ENCODE measurements at regions not wholly inside any gene's neighbourhood (a gene's known extent, or its start where the extent isn't known, plus 50 kb on each side); places are given as distances from the start of the nearest gene placed in this dataset.
"Not testable (repeated sequence)": the region's sequence is repeated elsewhere in the genome, so short reads cannot be mapped to it uniquely, and the experiment has no call there.

- not testable (repeated sequence) for DNase-seq (ENCODE audit: low spot score)
These were observed 147.4 kb downstream of the NPIPB11 start for GRCh38 chr16:29258946-29259634.

GRCh38 chr16:29257419-29258336, 148.8 kb downstream of the NPIPB11 start:
- not testable (repeated sequence) for DNase-seq (ENCODE audit: low spot score)

- DNase-seq (ENCODE audit: low spot score): no peak
These were observed 150.0 kb downstream of the NPIPB11 start for GRCh38 chr16:29256501-29256981.

DNA sequence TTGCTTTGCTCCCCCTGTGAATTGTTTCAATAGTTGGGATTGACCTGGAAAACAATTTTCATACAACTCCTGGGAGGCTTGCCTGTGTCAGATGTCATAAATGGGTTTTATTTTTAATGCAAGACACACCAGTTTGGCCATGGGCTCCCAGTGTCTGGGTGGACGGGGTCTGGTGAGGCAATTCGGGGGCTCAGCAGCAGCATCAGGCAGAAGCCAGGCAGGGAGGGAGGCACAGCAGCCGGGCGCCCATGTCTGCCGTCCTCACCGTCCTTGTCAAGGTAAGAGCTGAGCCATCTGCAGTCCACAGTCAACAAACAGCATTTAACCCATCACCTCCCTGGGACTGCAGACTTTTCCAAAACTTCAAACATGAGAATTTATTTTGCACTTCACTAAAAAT, 150.6 kb downstream of the NPIPB11 start:
- DNase-seq (ENCODE audit: low spot score): not testable (repeated sequence)

DNA sequence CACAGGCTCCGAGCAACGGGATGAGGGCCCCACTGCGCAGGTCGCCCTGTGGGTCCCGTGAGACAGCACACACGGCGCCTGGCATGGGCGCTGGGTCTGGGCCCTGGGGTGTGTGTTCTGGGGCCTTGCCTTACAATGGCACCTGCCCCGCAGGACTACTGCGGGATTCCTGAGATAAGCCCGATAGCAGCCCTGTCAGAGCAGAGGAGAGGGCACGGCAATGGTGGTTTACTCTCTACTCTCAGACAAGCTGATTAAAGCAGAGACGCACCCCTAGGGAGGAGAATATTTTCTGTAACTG, 151.1 kb downstream of the NPIPB11 start:
- DNase-seq (ENCODE audit: low spot score): not testable (repeated sequence)

DNA sequence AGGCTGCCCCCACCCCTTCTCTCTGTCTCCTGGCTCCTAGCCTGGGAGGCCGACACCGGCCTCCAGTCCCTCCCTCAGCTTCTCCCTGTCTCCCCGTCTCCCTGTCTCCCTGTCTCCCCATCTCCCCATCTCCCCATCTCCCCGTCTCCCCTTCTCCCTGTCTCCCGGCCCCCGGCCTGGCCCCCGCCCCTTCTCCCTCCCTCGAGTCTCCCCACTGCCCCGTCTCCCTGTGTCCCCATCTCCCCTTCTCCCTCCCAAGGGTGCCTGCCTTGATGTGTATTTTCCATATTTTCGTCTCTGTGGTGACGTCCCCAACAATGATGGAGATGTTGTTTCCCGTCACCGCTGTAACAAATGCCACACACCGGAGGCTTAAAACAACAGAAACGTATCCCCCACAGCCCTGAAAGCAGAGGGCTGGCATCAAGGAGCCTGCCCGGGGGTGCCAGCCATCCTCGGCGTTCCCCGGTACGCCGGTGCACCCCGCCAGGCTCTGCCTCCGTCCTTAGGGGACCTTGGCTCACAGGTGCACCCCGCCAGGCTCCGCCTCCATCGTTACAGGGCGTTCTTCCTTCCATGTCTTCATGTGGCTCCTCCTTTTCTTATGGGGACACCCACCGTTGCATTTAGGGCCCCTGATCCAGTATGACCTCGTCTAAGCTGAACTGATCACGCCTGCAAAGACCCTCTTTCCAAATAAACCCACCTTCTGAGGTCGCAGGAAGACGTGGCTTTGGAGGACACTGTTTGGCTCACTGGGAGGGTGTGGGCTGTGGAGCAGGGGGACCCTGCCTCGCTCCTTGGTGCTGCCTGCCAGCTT, 151.6 kb downstream of the NPIPB11 start:
- DNase-seq (ENCODE audit: low spot score): no peak

DNA sequence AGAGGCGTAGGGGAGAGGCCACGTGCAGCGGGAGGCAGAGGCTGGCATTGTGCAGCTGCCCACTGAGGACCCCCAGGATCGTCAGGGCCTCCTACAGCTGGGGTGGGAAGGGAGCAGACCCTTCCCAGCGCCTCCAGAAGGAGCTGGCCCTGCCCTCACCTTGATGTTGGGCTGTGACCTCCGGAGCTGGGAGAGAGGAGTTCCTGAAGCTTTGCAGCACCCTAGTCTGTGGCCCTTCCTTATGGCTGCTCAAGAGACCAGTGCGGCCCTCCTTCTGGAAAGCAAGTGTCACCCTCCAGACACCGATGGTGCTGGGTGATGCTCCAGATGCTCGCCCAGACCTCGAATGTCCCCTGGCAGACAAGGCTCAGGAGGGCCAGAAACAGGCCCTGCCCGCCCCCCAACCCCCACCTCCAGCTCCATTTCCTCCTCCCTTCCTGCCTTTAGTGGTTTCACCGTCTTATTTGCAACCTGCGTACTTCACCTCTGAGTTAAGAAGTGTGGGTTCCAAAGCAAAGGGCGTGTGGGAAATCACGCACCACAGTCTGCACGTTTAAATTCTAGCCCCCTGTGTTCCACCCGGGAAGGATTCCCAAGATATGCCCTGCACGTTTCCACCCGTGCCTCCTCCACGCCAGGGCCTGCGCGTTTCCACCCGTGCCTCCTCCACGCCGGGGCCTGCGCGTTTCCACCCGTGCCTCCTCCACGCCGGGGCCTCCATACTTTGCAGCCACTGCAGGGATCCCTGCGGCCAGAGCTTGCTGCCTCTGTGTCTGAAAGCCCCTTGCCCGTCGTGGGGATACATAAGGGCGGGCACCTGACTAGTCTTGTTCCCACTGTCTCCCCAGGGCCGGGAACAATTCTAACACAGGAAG, 152.6 kb downstream of the NPIPB11 start:
- DNase-seq (ENCODE audit: low spot score): not testable (repeated sequence)

DNA sequence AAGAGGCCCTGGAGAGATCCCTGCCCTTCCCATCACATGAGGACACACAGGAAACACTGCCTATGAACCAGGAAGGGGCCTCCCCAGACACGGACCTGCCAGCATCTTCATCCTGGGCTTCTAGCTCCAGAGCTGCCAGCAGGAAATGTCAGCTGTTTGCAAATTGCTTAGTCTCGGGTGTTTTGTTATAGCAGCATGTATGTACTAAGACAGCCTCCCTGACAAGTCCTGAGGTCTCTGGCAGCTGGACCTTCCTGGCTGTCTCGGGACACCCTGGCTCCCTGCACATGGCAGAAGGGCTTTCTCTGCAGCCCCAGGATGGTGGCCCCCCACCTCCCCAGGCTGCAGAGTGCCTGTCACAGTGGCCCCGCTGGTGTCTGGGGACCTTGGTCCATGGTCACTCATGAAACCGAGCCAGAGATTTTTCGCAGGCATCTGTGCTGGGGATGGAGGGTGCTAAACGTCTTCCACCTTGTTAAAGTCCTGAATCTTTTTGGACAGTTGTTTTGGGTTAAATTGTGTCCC, 153.4 kb downstream of the NPIPB11 start:
- not testable (repeated sequence) for DNase-seq (ENCODE audit: low spot score)

- DNase-seq (ENCODE audit: low spot score): not testable (repeated sequence)
These were observed 154.2 kb downstream of the NPIPB11 start for GRCh38 chr16:29252311-29252710.

DNA sequence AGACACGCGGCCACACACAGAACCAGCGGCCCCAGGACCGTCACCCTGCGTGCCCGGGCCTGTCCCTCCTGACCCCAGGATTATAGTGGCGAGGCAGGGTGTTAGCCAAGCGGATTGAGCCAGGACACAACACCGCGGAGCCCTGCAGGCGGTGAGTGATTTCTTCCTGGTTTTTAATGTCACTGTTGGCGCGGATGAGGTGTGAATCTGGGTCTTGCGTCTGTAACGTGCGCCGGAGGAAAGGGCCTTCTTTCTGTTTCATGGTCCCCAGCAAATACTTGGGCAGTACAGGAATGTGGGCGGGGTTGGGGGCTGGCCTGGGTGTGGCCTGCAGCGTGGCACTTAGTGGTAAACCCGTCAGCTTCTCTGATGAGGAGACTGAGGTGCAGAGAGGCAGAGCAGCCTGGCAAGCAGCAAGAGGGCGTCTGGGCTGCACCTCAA, 154.9 kb downstream of the NPIPB11 start:
- not testable (repeated sequence) for DNase-seq (ENCODE audit: low spot score)

DNA sequence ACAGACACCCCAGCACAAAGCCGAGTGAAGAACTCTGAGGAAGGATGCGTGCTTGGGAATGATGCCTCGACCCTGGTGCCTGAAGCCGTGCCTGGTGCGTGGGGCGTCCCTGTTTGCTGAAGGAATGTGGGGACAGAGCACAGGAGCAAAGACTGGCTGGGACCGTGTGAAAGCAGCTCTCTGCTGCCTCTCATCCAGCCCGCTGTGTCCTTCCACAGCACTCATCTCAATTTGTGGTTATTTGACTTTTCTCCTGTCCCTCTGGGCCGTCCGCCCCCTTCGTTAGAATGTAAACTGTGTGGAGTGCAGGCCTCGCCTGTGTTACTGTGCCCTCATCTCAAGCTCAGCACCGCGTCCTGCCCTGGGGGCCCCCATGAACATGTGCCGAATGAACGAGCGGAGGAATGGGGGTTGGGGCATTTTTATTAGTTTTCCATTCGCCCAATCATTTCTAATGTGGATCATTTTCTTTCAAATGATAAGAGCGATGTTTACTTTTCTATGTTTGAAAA, 155.5 kb downstream of the NPIPB11 start:
- not testable (repeated sequence) for DNase-seq (ENCODE audit: low spot score)

DNA sequence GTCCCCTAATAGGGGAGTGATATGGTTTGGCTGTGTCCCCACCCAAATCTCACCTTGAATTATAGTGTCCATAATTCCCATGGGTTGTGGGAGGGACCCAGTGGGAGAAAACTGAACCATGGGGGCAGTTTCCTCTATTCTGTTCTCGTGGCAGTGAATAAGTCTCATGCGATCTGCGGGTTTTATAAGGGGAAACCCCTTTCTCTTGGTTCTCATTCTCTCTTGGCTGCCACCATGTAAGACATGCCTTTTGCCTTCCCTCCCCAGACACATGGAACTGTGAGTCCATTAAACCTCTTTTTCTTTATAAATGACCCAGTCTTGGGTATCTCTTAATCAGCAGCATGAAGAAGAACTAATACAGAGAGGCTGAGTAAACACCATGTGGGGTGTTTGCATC, 156.0 kb downstream of the NPIPB11 start:
- not testable (repeated sequence) for DNase-seq (ENCODE audit: low spot score)

DNA sequence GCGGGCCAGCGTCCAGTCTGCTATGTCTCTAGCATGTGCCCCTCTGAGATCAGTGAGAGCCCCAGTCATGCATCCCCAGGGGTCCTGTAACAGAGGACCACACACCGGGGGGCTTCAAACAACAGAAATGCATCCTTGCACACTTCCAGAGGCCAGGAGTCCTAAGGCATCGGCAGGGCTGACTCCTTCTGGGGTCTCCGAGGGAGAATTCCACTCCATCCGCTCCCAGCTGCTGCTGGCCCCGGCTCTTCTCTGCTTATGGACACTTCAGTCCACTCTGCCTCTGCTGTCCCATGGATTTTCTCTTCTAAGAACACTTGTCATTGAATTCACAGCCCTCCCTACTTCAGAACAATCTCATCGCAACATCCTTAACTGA, 157.6 kb downstream of the NPIPB11 start:
- DNase-seq (ENCODE audit: low spot score): not testable (repeated sequence)

- not testable (repeated sequence) for DNase-seq (ENCODE audit: low spot score)
These were observed 158.1 kb downstream of the NPIPB11 start for GRCh38 chr16:29248306-29248939.

DNA sequence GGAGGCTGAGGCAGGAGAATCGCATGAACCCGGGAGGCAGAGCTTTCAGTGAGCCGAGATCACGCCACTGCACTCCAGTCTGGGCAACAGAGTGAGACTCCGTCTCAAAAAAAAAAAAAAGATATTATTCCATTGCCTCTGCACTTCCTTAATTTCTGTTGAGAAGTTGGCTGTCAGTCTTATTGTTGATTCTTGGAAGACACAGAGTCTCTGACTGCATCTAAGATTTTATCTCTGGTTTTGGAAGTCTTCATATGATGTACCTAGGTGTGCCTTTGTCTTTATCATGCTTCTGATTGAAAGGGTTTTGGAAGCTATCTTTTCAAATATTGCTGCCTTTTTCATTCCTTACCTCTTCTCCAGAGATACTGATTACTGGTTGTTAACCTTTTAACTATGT, 160.4 kb downstream of the NPIPB11 start:
- DNase-seq (ENCODE audit: low spot score): not testable (repeated sequence)

DNA sequence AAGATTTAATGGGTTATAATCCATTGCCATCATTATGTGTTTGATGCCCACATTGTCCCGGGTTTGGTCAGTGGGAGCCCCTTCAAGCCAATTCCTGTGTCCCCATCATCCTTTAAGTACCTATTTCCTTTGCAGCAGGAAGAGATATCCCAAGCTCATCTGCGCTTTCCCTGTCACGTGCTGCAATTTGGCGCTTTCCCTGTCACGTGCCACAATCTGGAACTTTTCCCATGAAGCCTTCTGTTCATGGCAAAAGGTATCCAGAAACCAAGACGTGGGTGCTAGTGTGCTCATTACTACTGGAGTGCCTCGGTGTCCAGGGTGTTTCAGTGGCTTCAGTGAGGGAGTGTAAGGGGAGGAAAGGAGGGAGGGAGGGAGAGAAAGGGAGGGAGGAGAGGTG, 168.5 kb downstream of the NPIPB11 start:
- DNase-seq (ENCODE audit: low spot score): no peak

DNA sequence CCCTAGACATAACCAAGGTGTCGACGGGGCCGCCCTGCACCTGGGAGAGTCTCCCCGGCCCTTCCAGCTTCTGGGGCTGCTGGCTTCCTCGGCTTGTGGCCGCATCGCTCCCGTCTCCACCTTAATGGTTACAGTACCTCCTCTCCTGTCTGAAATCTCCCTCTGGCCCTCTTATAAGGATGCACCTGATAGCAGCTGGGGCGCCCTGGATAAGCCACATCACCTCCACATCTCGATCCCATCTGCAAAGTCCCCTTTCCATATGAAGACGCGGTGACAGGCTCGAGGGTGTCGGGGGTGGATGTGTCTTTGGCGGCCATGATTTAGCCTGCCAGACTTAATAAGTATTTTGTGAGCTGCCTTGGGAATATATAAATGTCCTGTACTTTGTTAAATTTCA, 169.0 kb downstream of the NPIPB11 start:
- not testable (repeated sequence) for DNase-seq (ENCODE audit: low spot score)

DNA sequence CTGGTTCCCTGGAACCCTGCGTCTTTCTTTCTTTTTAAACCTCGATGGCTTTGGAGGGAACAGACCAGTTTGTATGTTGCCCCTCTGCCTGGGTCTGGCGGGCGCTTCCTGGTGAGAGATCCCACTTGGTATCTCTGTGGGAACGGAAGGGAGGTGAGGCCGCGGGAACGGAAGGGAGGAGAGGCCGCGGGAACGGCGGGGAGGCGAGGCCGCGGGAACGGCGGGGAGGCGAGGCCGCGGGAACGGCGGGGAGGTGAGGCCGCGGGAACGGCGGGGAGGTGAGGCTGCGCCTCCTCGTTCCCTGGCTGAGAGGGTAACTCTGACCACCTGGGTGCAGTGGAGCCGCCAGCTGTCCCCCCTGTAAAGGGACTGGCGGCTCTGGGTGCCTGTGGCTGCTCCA, 169.5 kb downstream of the NPIPB11 start:
- DNase-seq (ENCODE audit: low spot score): not testable (repeated sequence)

DNA sequence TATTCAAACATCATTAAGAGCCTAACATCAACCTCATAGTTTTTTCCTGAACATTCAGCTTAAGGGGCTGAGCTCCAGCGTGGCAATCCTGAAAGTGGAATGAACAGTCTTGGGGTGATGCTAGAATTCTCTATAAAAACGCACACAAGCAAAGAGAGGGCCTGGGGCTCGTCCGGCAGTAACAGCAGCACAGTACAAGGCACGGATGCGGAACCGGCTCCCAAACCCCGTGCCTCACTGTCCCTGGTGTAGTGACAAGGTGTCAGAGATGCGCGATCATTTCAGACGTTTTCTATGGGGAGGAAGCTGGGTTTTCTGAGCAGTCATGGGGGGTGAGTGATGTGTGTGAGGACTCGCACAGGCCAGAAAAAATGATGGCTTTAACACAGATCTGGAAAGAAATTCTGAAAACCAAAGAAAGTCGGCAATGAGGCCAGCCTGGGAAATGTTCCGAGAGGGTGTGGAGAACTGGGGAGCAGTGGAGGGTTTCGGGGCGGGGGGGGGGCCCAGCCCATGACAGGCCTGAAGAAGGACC, 170.6 kb downstream of the NPIPB11 start:
- DNase-seq (ENCODE audit: low spot score): not testable (repeated sequence)

Data from kidney tubule cell (primary cell).